Caco-2 (cell line): ENCODE measurements at regions not wholly inside any gene's neighbourhood (a gene's known extent, or its start where the extent isn't known, plus 50 kb on each side); places are given as distances from the start of the nearest gene placed in this dataset.

ENCODE experiments used
- BruUV-seq: library from RNA; stranded (reverse); fragments of 400-500 nt; replicated peaks from 2 replicates; lab custom pipeline; 2021; lab: Mats Ljungman, UMichigan
- CTCF ChIA-PET: fragments of 300-600 bp; sonication (Branson Sonifier 250); formaldehyde crosslinking; loops from one replicate; lab custom pipeline; 2022; ENCODE audit warnings: antibody characterized with exemption; lab: Charles Lee
- POLR2A ChIA-PET: fragments of 300-600 bp; sonication (Branson Sonifier 250); formaldehyde crosslinking; loops from one replicate; lab custom pipeline; 2022; ENCODE audit warnings: antibody characterized with exemption; lab: Charles Lee
- DNase-seq, 2 experiments: peaks; one replicate each; pipeline versions ENCODE4 v3.0.0 to v3.0.0-alpha.2; 2020 to 2022
- H3K27me3 ChIP-seq: replicated peaks from 2 replicates; pipeline ENCODE4 v1.6.0; 2011; ENCODE audit warnings: low read length; ENCODE audit not compliant: control insufficient read depth, insufficient read depth
- H3K36me3 ChIP-seq: 2 replicates; pipeline ENCODE4 v1.5.1; 2011; ENCODE audit warnings: low read length; ENCODE audit not compliant: control insufficient read depth, insufficient read depth
- H3K4me1 ChIP-seq: fragments of 250-450 bp; sonication (Bioruptor Pico); 2 replicates; pipeline ENCODE4 v1.5.1; 2020; ENCODE audit warnings: mild to moderate bottlenecking
- H3K4me3 ChIP-seq: 2 replicates; pipeline ENCODE4 v1.5.1; 2011; ENCODE audit warnings: low read depth, mild to moderate bottlenecking, control low read depth, low read length
- H3K9me3 ChIP-seq: fragments of 250-450 bp; sonication (Bioruptor Pico); 2 replicates; pipeline ENCODE4 v1.5.1; 2020; ENCODE audit warnings: mild to moderate bottlenecking, moderate library complexity
- H3K27ac Mint-ChIP-seq: one replicate; pipeline ENCODE4 v1.8.0; 2022; ENCODE audit warnings: mixed read lengths; ENCODE audit not compliant: unreplicated experiment
- H3K27me3 Mint-ChIP-seq: one replicate; pipeline ENCODE4 v1.8.0; 2022; ENCODE audit warnings: mixed read lengths; ENCODE audit not compliant: insufficient read depth, unreplicated experiment
- H3K36me3 Mint-ChIP-seq: one replicate; pipeline ENCODE4 v1.8.0; 2022; ENCODE audit warnings: mild to moderate bottlenecking, mixed read lengths; ENCODE audit not compliant: insufficient read depth, unreplicated experiment
- H3K4me1 Mint-ChIP-seq: one replicate; pipeline ENCODE4 v1.8.0; 2022; ENCODE audit warnings: low read depth, mixed read lengths; ENCODE audit not compliant: unreplicated experiment
- H3K4me3 Mint-ChIP-seq: one replicate; pipeline ENCODE4 v1.8.0; 2022; ENCODE audit warnings: mild to moderate bottlenecking, moderate library complexity, mixed read lengths; ENCODE audit not compliant: unreplicated experiment
- H3K9me3 Mint-ChIP-seq: one replicate; pipeline ENCODE4 v1.8.0; 2022; ENCODE audit warnings: mixed read lengths; ENCODE audit not compliant: unreplicated experiment
- CTCF ChIP-seq, 2 experiments: fragments of 200-600 bp in 1 of 2; IDR thresholded peaks; 1 replicate in 1 of 2; 2 replicates in 1 of 2; pipeline versions ENCODE4 v1.5.1 to v1.8.0; 2011 to 2022; ENCODE audit warnings: antibody characterized with exemption in 1 of 2, control low read depth in 1 of 2, inconsistent platforms in 1 of 2, low read depth in 1 of 2, low read length in 1 of 2, mild to moderate bottlenecking in 1 of 2, moderate library complexity in 1 of 2; ENCODE audit not compliant: insufficient read depth in 1 of 2, severe bottlenecking in 1 of 2, unreplicated experiment in 1 of 2
- intact Hi-C: fragments of 100-400 bp; cut with micrococcal nuclease; formaldehyde crosslinking; loops from one replicate; pipeline ENCODE4 v1.10.0; 2022; ENCODE audit not compliant: unreplicated experiment

GRCh38 chr12:125804660-125805059 is 739.4 kb downstream of the AACS start:
- H3K9me3 ChIP-seq = no peaks in the 10 kb centered on the region

GRCh38 chr12:125824276-125824675 is 759.0 kb downstream of the AACS start:
- no peak for TF ChIP-seq CTCF (IDR thresholded peaks at IDR 0.05; ENCODE audit: insufficient read depth in 1 of 2, low read depth in 1 of 2, low read length in 1 of 2, severe bottlenecking in 1 of 2, unreplicated experiment in 1 of 2)
- Histone ChIP-seq H3K4me1 (no peaks in the 10 kb centered on the region), H3K36me3 (no peaks in the 10 kb centered on the region), H3K9me3 (peaks cover 10% of the 10 kb centered on the region), H3K4me3 (no peak overlapping the region), H3K27me3 (no peaks in the 10 kb centered on the region)
- Mint-ChIP-seq H3K27ac (no peak overlapping the region), H3K9me3 (peaks cover 36% of the 10 kb centered on the region), H3K4me3 (no peak overlapping the region), H3K4me1 (no peaks in the 10 kb centered on the region), H3K27me3 (no peaks in the 10 kb centered on the region), H3K36me3 (no peaks in the 10 kb centered on the region)
- CTCF ChIA-PET = no interaction called here
- no TSS peak for BruUV-seq
- no peak for DNase-seq
- POLR2A ChIA-PET = no interaction called here
- intact Hi-C loops = no loop called here

More at GRCh38 chr12:125804660-125805059, 739.4 kb downstream of the AACS start:
- no peak overlapping the region for H3K4me3 ChIP-seq
- Mint-ChIP-seq H3K27me3 (no peaks in the 10 kb centered on the region), H3K9me3 (peaks cover 20% of the 10 kb centered on the region), H3K4me3 (no peak overlapping the region), H3K4me1 (no peaks in the 10 kb centered on the region), H3K27ac (no peak overlapping the region), H3K36me3 (no peaks in the 10 kb centered on the region)
- no TSS peak for BruUV-seq
- TF ChIP-seq CTCF (IDR thresholded peaks at IDR 0.05; ENCODE audit: insufficient read depth in 1 of 2, low read depth in 1 of 2, low read length in 1 of 2, severe bottlenecking in 1 of 2, unreplicated experiment in 1 of 2) = no peak
- CTCF ChIA-PET = no interaction called here
- H3K36me3 ChIP-seq = no peaks in the 10 kb centered on the region
- H3K27me3 ChIP-seq = no peaks in the 10 kb centered on the region
- intact Hi-C loops = no loop called here
- POLR2A ChIA-PET = no interaction called here
- H3K4me1 ChIP-seq = no peaks in the 10 kb centered on the region
- no peak for DNase-seq

GRCh38 chr12:125835852-125836251 is 770.6 kb downstream of the AACS start:
- H3K4me3 ChIP-seq = no peak overlapping the region
- no peaks in the 10 kb centered on the region for H3K9me3 ChIP-seq
- no peak for TF ChIP-seq CTCF (IDR thresholded peaks at IDR 0.05; ENCODE audit: insufficient read depth in 1 of 2, low read depth in 1 of 2, low read length in 1 of 2, severe bottlenecking in 1 of 2, unreplicated experiment in 1 of 2)
- intact Hi-C loops = no loop called here
- ChIA-PET CTCF (no interaction called here), POLR2A (no interaction called here)
- H3K27me3 ChIP-seq = no peaks in the 10 kb centered on the region
- H3K36me3 ChIP-seq = no peaks in the 10 kb centered on the region
- H3K4me1 ChIP-seq = no peaks in the 10 kb centered on the region
- no TSS peak for BruUV-seq
- H3K4me1 Mint-ChIP-seq = no peaks in the 10 kb centered on the region
- no peak for DNase-seq
- H3K36me3 Mint-ChIP-seq = no peaks in the 10 kb centered on the region
- H3K27me3 Mint-ChIP-seq = no peaks in the 10 kb centered on the region
- no peak overlapping the region for H3K4me3 Mint-ChIP-seq
- peaks cover 23% of the 10 kb centered on the region for H3K9me3 Mint-ChIP-seq
- H3K27ac Mint-ChIP-seq = no peak overlapping the region
